ENCODE measurements at regions not wholly inside any gene's neighbourhood (a gene's known extent, or its start where the extent isn't known, plus 50 kb on each side); places are given as distances from the start of the nearest gene placed in this dataset.

- TF ChIP-seq CTCF (IDR thresholded peaks at IDR 0.05) (no peak), EZH2phosphoT487 (IDR thresholded peaks at IDR 0.05) (no peak), EZH2 (IDR thresholded peaks at IDR 0.05) (no peak)
Measured at GRCh38 chr6:156515242-156515641, 261.9 kb upstream of the ARID1B start.

All from neural progenitor cell (in vitro differentiated cells).